Right renal pelvis (tissue), 4 donors: ENCODE measurements at regions not wholly inside any gene's neighbourhood (a gene's known extent, or its start where the extent isn't known, plus 50 kb on each side); places are given as distances from the start of the nearest gene placed in this dataset.

Experiments used
- DNase-seq, 4 donors: peaks; one replicate each; pipeline ENCODE4 v3.0.0-alpha.2; 2013; ENCODE audit warnings: low read depth in 4 of 4, low spot score in 3 of 4, missing footprints in 1 of 4

DNA sequence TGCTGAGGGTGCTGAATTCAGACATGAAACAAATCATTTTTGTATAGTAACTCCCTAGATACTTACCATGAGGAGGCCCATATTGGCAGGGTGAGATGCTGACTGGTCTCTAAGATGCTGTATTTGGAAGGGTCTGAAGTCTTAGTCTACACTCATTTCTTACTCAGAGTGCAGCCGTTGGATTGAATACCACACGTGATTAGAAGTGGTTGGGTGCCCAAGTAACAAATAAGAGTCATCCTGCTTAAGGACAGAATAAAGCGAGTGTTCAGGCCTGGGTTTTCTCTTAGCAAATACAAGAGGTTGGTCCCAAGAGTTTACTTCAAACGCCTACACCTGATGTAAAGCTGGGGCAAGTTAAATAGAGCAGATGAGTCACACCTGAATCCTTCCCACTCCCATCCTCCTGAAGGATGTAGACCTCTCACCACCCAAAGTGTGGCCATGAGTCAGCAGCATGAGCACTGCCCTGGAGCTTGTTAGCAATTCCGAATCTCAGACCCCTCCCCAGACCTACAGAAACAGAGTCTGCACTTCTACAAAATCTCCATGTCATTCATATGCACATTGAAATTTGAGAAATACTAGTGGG is 284.6 kb upstream of the CDH5 start:
- no peak for DNase-seq

DNA sequence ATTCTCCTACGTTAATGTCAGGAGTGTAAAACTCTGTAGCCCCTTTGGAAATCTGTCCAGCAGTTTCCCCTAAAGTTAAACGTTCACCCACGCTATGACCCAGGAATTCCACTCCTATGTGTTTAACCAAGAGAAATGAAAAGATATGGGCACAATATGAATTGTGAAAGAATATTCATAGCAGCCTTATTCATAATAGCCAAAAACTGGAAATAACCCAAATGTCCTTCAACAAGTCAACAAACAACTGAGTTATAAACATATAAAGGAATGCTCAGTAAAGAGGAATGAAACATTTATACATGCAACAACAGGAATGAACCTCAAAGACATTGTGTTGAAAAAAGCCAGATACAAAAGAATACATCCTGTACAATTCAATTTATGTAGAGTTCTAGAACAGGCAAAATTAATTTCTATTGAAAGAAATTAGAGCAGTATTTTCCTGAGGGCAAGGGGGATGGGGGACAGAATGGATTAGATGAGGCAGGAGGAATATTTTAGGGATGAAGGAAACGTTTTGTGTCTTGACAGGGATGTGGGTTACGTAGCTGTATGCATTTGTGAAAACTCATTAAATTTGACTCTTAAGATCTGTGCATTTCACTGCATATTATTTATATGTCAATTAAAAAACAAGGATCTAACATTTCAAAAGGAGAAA is 286.7 kb upstream of the CDH5 start:
- no peak for DNase-seq

DNA sequence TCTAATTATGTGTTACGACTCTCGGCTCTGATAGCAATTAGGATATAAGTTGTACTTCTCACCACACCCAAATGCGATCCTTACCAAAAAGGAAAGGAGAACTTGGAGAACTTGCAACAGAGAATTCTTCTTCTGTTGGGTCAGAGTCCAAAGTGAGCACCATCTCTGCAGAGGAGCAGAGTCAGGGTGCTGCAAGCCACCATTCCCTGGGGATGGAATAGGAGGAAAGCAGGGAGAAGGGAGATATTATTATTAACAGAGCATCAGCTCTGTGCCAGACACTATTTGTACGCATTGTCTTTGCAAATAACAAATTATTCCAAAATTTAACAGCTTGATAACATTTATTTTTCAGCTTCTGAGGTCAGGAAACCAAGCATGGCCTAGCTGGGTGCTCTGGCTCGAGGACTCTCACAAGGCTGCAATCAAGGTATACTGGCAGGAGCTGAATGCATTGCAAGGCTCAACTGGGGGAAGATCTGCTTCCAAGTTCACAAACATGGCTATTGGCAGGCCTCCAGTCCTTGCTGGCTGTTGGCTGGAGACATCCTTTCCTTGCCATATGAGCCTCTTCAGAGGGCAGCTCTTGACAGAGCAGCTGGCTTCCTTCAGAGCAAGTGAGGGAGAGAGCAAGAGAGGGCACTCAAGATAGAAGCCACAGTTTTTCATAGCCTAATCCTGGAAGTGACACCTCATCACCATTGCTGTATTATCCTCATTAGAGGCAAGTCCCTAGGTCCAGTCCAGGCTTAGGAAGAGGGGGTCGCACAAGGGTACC is 296.2 kb upstream of the CDH5 start:
- peak; percentile 41 to 57 (median 56) for DNase-seq

GRCh38 chr16:66069587-66069986 is 296.9 kb upstream of the CDH5 start:
- no peak for DNase-seq

- no peak for DNase-seq
Measured at GRCh38 chr16:66066404-66066803, 300.1 kb upstream of the CDH5 start.

GRCh38 chr16:66065925-66066324 is 300.6 kb upstream of the CDH5 start:
- no peak for DNase-seq

DNA sequence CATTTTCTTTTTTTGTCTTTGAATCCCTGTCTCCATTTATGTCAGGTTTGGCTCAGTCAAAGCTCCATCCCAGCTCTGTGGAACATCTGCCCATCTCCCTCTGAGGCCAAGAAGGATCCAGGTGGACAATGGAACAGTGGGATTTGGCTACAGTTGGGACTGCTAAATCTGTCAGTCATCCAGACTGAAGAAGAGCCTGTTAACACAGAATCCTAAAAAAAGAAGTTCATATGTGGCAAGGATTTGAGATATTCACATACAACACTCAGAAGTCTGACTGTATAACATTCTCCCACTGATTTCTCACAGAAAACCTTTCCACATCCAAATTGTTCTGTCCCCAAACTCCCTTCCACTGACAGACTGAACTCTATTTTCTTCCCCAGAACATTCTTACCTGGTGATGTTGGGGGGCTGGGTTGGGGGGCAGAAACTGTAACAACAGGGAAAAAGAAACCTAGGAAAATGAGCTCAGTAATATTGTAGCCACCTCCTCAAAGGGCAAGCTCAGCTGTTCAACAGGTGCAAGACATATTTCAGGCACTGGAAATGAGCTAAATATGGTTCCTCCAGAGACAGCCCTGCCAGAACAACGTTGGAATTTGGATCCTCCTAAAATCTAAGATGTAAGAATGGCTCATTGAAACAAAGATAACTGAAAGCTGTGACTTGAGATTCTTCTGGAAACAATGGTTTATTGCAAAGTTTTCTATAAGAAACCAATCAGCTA is 301.5 kb upstream of the CDH5 start:
- DNase-seq, result no peak

GRCh38 chr16:66058832-66059231 is 307.7 kb upstream of the CDH5 start:
- DNase-seq, result no peak

- DNase-seq, result peak; percentile 37 to 58 (median 54)
Measured at GRCh38 chr16:66058172-66058691, 308.3 kb upstream of the CDH5 start.

- DNase-seq, result no peak
Measured at GRCh38 chr16:66057057-66057456, 309.4 kb upstream of the CDH5 start.

DNA sequence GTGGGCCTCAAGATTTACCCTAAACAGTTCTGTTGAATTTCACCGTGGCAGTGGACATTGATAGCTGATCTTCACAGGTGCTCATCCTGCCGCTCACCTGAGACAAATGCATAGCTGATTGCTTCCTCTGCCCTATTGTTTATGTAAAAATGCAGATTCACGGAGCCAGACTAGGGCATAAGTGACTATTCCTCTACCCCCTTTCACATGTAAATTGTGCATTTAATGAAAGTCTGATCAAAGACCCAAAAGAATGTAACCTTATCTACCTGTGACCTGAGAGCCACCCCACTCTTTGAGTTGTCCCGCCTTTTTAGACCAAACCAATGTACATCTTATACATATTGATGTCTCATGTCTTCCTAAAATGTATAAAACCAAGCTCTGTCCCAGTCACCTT is 312.4 kb upstream of the CDH5 start:
- DNase-seq, result no peak

DNA sequence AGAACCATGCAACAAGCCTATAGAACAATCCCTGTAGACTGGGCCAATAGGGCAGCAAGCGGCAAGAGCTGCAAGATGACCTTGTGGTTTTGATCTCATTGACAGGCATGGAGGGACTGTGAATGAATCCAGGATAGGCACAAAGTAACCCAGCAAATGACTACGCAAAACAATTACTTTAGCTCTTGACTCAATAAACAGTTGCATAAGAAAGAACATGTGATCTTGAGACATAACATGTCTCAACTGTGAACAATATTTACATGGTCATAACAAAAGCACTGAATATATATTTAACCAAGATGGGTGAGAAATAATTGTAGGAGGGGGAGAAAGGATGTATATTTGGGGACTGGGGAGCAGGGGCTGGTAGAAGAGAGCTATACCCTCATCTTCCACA is 313.7 kb upstream of the CDH5 start:
- DNase-seq, result no peak

GRCh38 chr16:66050991-66051390 is 315.5 kb upstream of the CDH5 start:
- no peak for DNase-seq

GRCh38 chr16:66049865-66050264 is 316.6 kb upstream of the CDH5 start:
- no peak for DNase-seq

DNA sequence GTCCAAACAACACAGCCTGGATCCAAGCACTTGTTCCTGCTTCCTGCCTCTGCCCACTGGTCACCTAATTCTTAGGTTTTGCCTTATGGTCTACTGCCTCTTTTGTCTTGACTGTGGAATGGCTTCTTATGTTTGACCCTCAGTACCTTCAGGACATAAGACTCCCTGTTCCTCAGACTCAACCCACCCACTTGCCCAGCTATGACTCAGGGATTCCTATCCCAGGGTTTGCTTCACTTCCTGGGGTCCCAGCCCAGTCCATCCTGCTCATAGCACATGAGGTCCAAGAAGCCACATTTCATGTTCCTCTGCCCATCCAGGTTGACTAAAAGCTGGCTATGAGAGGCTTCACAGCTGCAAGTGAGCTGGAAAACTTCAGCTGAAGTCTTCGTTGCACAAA is 320.9 kb upstream of the CDH5 start:
- no peak for DNase-seq

DNA sequence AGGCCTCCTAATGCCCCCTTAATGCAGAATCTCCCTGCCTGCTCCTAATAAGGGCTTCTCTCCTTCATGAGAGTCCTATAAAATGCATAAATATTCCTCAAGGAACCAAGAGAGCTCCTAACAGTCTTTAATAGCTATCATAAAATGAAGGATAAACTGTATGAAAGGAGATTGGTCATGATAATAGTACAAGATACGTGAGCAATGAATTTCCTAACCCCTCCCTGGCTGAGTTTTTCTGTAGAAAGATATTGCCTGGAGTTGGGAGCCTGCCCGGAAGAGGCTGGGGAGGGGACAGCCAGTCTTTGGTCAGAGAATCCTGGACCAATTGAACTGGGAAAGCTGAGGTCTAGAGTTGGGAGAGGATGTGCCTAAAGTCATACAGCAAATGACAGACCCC is 321.9 kb upstream of the CDH5 start:
- DNase-seq, result no peak

- DNase-seq, result no peak
Measured at GRCh38 chr16:66044089-66044488, 322.4 kb upstream of the CDH5 start.

- no peak for DNase-seq
Measured at GRCh38 chr16:66043326-66043725, 323.2 kb upstream of the CDH5 start.

GRCh38 chr16:66042341-66042740 is 324.1 kb upstream of the CDH5 start:
- no peak for DNase-seq

DNA sequence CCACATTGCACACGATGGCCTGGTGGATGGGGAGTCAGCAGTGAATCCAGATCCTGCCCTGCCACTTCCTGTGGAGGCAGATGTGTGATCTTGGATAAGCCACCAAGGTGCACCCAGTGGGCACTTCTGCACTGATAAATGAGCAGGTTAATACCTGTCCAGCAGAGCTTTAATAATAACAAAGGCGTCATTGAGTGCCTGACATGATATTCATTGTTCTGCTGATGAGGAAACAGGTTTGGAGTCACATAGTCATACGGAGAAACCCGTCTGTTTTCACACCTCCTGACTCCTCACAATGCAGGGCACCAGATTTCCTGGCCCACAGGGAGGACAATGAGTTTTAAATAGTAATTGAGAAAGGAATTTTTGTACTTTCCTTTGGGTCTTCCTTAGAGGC is 324.6 kb upstream of the CDH5 start:
- no peak for DNase-seq

GRCh38 chr16:66039793-66040192 is 326.7 kb upstream of the CDH5 start:
- no peak for DNase-seq
